ENCODE measurements at regions not wholly inside any gene's neighbourhood (a gene's known extent, or its start where the extent isn't known, plus 50 kb on each side); places are given as distances from the start of the nearest gene placed in this dataset.

DNA sequence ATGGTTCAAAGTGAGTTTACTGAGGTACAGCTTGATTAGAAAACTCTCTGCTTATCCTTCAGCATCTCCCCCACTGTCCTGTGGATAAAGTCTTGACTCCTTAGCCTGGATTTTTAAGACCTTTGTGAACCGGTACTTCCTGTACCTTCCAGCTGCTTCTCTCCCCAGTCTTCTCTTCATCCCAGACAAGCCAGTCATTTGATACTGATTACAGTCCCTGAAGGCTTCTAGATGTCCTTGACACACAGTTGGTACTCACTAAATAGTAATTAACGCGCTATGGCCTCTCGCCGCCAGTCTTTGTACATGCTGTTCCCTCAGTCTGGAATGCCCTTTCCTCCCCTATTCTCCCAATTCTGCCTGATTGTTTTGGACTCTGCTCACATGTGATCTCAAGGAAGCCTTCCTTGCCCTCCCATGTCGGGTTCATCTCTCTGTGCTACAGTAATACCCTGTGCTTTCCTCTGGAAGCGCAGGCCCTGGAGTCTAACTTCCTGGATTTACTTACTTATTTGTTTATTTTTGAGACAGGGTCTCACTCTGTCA lies 50.6 kb upstream of the PTGR2 start:
- no peak for DNase-seq (ENCODE audit: low read depth)

DNA sequence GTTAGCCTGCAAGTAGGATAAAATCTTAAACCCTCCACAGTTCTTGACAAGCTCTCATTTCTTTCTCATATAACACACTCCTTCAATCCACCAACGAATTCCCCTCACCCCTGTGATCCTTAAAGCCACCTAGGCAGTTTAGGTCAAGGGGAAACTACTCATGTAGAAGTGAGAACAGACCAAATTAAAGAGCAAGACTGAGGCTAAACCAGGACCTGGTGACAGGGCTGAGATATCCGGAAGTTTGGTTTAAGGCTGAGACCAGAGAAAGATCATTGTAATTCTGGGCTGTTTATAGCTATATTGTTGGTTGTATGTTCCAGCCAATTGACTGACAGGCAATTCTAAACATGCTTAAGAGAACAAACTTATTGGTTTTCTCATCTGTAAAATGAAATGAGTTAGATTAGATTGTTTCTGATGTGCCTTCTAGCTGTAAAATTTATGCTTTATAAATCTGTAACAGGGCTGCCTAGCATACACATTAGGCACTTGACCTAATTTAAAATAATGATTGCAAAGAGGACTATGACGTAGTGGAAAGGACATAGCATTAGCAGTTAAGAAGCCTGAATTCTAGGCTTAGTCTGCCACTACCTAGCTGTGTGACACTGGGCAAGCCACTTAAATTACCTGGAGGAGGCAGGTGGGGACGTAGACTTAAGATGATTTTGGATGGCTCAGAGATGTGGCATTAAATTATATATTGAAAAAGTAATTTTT lies 53.9 kb upstream of the PTGR2 start:
- DNase-seq (ENCODE audit: low read depth): no peak

DNA sequence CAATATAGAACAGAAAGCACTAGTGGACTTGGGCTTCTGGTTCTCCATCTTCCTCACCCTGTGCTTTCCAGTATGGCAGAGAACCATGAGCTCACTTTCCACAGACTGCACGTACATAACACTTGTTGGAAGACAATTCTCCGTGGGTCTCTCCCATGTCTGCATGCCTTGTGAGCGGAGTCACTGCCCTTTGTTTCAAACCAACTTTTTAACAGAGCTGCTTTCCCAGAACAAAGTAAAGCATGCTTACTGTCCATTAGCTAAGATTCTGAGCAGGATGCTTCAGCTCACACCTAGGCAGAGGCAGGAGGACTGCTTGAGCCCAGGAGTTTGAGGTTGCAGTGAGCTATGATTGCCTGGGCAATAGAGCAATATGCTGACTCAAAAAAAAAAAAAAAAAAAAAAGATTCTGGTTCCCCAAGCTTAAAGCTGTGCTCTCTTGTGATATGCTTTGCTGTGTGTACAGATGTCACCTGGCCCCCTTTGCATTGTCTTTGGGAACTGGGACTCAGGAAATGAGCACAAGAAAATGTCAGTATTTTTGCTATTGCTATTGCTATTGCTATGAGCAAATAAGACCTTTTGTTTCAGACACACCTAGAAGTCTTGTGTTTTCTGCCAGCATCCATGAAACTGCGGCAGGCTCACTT lies 54.6 kb upstream of the PTGR2 start:
- no peak for DNase-seq (ENCODE audit: low read depth)

DNA sequence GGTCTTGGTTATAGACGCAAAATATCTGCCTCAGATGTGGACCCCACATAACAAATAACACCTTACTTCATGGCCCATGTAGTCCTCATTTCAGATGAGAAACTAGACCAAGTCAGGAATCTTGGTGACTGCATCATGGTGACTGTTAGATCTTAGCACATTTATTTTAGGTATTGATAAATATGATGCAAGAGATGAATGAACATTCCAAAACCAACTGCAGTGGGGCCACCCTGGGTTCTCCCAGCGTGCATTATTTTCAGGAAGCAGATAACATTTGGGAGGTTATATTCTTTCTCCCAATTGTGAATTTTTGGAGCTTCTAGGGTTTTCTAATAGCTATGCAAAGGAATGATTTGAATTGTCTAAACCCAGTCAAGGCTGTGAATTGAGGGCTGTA lies 55.2 kb upstream of the PTGR2 start:
- no peak for DNase-seq (ENCODE audit: low read depth)

DNA sequence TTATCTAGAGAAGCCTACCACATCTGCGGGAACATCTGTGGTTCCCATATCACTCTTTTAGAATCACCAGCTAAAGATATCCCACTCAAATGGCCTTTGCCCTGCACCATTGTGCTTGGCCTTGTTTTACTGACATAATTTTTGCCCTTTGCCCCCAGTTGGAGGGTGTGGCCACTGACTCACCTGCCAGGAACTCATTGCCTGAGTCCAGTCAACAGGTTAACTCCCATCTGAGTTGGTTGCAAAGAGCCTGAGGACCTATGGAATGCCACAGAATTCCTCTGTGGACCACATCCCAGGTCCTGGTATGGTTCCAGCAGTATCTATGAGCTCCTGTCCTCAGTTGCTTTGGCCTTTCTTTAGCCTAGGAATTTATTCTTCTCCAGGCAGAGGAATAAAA lies 55.7 kb upstream of the PTGR2 start:
- peak; percentile 86 for DNase-seq (ENCODE audit: low read depth)

DNA sequence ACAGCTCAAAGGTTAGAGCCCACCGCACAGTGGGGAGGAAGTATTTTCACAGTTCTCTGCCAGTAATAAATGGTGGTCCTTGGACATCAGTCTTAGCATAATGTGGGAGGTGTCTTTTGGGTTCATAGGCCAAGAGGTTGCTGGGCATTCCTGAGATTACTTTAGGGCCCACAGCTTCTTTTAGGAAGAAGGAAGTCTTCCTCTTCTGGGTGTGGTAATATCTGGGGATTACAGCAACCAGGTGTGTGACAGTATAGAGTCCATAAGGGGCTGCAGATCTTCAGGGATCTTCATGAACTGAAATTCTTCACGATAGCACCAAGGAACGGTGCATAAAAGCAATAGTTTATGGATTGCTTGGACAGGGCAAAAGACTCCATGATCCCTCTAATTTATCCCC lies 56.2 kb upstream of the PTGR2 start:
- no peak for DNase-seq (ENCODE audit: low read depth)

DNA sequence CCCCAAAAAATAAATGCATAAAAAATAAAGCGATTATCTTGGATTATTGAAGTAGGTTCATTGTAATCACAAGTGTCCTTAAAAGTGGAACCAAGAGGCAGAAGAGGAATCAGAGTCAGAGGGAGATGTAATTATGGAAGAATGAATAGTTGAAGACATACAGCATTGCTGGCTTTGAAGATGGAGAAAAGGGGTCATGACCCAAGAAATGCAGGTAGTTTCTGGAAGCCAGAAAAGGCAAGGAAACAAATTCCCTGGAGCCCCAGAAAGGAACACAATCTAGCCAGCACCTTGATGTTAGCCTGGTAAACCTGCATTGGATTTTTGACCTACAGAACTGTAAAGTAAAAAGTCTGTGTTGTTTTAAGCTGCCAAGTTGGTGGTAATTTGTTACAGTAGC lies 57.5 kb upstream of the PTGR2 start:
- no peak for DNase-seq (ENCODE audit: low read depth)

DNA sequence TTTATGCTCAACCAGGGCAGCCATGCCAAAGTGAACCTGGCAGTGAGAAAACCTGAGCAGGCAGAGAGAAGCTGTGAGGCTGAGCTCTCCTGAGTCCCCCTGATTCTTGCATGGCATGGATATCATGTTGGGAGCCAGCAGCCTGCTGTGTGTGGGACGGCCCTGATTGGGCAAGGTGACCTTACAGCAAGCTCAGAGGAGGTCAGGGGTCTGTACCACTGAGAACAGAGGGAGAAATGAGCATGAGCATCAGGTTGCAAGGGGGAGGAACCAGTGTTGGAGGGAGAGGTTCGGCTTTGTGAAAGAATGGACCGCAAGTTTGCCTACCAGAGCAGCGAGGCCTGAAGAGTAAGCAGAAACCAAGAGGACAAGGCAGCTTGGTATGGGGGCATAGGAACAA lies 59.1 kb upstream of the PTGR2 start:
- DNase-seq (ENCODE audit: low read depth): no peak

DNA sequence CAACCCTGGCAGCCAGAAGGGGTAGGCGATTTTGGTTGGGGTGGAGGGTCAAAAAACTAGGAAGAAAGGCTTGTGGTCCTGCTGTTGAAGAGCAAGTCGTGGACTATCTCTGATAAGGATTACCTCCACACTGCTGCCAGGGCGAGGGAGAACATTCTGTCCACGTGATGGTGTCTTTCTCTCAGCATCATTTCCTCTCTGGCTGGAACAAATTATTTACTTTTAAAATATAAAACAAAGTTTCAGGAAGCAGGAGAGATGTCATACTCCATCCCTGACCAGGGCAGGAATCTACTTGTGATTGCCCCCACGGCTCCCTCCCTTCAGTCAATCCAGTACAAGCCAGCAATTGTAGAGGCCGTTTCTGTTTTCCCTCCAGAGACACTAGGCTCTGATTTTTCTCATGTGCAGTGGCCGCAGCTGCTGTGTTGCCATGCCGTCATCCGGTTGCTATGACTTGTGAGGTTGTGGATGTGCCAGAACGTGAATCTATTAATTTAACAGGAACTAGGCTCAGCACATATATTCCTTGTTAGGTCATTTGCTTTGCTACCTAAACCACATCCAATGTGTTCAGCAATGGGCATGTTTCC lies 61.5 kb upstream of the PTGR2 start:
- peak; percentile 92 for DNase-seq (ENCODE audit: low read depth)

DNA sequence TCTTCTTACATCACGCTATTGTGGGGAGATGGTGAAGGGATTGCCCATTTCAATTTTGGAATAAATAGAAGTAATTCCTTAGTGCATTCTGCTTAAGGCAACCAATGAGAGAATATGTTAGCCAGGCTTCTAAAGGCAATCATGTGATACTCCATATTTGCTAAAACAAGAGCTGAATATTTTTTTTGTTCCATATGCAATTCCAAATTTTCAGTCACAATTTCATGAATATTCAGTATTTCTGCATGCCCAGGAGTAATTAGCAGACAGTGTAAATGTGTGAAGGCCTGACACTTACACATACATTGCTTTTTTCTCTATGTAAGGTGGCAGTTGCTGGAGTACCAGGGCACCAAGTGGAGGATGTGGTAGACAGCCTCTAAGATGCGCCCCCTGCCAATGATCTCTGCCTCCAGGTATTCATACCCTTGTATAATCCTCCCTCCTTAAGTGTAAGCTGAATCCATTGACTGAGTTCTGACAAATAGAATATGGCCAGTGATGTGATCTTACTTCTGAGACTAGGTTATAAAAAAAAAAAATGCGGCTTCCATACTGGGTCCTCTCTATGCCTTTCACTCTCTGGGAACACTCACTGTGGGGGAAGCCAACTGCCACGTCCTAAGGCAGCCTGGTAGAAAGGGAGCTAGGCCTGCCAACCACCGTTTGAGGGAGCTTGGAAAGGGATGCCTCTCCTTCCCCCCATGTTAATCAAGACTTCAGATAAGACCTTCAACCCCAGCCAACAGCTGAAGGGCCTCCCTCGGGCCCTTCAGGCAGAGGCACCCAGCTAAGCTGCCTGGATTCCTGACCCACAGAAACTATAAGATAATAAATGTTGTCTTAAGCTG lies 62.7 kb upstream of the PTGR2 start:
- no peak for DNase-seq (ENCODE audit: low read depth)

DNA sequence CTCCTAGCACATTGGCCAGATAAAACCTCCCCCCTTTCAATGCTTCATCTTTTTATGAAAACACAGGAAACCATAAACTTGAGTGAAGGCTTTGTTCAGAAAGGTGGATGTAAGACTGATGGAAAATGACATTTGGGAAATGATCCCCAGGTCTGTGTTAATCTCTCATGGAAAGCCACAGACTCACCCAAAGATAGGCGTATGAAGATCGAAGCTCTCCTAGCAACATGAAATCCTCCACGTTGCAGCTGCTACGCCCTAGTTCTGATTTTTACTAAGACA lies 63.4 kb upstream of the PTGR2 start:
- DNase-seq (ENCODE audit: low read depth): no peak

DNA sequence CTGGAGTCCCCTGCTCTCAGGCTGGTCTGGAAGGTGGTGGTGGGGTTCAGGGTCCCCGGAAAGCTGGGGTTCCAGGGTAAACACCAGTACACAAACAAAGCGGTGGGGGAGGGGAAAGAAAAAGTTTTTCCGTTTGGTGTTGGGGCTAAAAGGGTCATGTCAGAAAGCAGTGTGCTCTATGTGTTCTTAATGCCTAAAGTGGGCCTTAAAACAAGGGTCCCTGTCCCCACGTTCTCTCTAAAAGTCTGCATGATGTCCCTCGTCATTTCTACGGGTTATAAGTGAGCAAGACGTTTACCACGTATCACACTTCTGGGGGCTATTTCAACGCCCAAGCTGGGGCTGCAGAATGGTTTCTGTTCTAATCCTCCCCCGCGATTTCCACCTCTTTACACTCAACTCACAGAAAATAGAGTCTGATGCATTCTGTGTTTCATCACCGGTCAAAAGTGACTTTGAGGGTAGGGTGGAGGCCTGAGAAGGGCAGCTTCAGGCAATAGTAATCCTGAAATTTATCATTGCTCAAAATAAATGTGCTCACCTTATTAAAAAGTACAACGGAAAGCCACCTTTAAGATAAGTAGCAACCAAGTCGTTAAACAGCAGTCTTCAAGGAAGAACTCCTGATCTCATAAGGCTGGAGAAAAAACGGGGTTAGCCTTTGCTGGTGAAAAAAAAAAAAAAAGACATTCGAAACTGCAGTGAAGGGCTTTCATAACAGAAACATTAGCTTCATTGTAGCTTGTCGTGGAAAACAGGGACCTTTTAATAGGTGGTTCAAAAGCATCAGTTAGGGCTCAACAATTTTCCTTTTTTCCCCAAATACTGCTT lies 63.9 kb upstream of the PTGR2 start:
- no peak for DNase-seq (ENCODE audit: low read depth)

DNA sequence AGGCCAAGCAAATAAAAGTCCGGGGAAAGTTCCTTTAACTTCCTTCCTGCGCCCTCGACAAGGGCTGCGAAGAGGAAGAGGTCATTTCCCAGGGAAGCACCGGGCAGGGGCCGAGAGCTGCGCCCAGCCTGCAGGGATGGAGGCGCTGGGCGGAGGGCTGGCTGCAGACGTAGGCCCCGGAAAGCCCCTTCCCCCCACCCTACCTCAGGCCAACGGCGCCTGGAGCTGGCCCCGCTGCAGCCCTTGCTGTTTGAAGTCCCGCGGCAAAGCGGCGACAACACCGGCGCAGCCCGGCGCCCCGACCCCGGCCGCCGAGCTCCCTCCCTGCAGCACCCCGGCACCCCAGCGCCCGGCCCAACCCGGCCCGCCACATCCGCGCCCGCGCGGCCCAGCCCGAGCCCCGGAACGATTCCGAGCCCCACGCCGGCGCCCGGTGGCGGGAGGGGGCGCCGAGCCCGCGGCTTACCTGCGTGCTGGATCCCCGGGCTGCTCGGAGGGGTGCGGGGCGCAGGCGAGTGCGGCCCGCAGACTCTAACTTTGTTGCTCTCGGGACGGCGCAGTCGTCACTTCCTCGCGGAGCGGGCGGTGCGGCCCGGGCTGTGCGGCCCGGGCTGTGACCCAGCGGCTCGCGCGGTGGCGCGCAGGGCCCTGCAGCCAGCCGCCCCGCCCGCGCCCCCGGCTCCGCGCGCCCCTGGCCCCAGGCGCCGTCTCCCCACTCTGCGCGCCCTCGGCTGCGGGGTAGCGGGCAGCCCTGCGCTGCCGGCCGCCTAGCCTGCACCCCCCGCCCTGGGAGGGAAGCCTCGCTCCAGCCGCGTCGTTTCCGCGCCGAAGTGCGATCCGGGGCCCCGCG lies 64.8 kb upstream of the PTGR2 start:
- peak; percentile 38 for DNase-seq (ENCODE audit: low read depth)

DNA sequence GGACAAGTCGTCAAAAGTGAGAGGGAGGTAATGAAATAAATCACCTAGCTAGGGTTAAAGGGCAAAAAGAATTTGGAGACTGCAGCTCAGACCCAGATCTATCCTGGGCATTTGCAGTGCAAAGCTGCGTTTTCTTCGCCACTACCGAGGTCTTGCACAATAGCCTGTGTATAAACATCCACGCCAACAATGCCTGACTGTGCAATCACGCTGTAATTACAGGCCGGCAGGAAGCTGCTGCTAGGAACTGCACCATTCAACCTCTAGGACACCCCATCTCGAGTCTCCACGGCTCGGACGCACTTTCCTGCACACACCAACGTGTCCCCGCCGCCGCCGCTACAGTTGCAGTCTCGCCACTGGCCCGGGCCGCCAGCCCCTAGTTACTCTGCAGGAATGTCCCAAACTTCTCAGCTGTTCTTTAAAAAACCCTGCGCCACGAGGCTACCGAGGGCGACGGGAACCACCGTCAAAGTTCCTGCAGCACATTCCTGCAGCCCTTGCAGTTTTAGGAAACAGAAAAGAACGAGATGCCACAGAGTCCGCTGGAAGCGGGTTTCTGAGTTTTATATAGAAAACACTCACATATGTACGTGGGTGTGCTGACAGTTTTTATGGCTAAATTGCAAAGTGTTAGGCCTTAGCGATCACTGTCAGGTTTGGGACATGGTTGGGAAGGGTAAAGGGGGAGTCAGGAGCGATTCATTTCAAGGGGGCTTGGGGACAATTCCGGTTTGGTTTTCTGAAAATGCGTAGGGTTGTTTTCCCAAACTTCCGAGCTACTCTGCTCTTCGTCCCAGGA lies 65.6 kb upstream of the PTGR2 start:
- peak; percentile 83 for DNase-seq (ENCODE audit: low read depth)

DNA sequence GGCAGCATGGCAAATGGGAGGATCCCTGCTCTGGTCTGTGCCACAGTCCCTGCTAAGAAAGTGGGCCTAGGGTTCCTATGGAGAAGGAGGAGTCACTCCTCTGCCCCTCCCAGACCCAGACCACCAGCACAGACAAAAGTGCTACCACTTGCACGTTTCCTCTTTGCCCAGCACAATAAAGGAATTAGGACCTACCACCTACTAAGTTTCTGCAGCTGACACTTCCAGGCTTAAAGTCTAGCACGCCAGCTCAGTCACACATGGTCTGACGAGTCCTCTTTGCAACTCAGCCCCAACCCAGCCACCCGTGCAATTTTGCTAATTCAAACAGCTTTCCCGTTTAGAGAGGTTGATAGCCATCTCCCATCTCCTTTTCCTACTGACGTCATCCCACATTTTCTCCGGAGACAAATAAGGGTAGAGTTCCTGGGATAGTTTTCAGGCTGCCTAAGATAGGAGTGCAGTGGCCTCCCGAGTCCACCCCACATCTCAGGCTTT lies 66.2 kb upstream of the PTGR2 start:
- peak; percentile 69 for DNase-seq (ENCODE audit: low read depth)

DNA sequence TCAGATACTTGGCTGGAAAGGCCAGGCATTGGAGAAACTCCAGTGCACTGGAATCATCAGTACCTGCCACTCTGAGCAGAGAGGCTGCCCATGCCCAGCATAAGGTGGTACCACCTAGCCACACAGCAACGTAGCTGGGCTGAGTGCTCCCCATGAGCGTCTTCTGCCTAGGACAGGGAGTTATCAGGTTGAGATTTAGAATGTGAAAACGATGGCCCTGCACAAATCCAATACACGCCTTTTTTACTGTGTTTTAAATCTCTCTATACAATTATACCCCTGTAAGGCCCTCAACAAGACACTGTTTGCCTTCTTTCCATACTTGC lies 66.7 kb upstream of the PTGR2 start:
- DNase-seq (ENCODE audit: low read depth): no peak

DNA sequence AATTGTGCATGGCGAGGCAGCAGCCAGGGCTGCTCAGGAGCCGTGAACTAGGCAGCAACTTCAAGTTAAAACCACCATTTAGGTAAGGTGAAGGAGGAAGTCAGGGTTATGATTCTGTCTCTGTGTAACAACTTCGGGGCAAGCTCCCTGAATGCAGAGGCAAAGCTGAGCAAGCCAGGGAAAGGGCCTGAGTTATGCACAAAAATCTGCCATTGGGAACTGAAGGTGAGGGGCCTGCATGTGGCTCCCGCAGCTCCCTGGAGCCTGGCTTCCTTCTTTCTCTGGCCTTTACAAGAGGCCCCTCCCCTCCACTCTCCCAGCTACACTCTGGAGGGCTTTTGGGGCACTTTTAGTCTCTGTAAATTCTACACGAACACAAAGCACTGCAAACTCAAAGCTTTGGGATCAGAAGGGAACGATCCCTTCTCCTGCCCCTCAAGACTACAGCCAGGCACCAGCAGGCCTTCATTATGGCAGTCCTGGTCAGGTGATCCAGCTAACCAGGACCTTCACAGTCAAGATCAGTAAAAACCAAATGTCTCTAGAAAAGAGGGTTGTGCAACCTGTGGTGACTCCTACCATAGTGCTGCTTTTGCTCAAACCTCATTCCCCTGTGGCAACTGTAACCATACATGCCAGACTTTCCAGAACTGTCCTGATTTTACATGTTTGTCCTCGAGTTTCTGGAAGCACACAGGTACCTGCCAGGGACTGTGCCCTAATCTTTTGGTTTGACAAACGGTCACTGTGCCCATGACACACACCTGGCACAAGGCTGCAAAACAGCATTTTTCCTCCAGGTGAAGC lies 67.2 kb upstream of the PTGR2 start:
- DNase-seq (ENCODE audit: low read depth): no peak

DNA sequence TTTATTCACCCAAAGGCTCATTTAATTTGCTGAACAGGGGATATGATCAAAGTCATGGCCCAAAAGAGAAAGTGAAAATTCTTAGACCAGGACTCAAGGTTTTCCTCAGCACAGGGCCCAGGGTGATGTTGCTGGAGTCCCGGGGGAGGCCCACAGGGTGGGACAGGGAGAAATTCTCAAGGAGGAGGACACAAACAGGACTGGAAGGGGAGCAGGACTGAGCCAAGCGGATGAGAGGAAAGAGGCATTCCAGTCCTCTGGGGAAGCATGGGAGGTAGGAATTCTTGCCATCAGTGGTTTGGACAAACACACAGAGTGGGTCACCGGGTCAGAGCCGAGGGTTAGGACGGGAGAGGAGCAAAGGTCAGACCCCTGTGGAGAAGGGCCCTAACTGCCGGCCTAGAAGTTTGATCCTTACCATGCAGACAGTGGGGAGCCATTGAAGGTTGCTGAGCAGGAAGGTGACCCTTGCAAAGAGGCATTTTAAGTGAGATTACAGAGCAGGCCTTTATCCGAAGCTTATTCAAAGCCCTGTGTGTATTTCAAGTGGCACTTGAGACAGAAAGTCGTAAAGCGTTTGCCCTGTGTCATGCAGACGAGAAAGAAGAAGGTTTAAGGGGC lies 68.4 kb upstream of the PTGR2 start:
- no peak for DNase-seq (ENCODE audit: low read depth)

Data from HT1080 (cell line).